HG03439 (cell line): ENCODE measurements at regions not wholly inside any gene's neighbourhood (a gene's known extent, or its start where the extent isn't known, plus 50 kb on each side); places are given as distances from the start of the nearest gene placed in this dataset.

Experiments
- ATAC-seq: cut with Tn5 transposase; IDR thresholded peaks from one replicate; pipeline ENCODE4 v1.9.1; 2021; ENCODE audit warnings: mild to moderate bottlenecking, moderate library complexity; ENCODE audit not compliant: unreplicated experiment

- no peak for ATAC-seq
These were observed 317.6 kb upstream of the CNKSR2 start for GRCh38 chrX:21056622-21057021.

- no peak for ATAC-seq
These were observed 327.2 kb upstream of the CNKSR2 start for GRCh38 chrX:21047034-21047455.

GRCh38 chrX:21014326-21014725, 359.9 kb upstream of the CNKSR2 start:
- ATAC-seq: no peak

- no peak for ATAC-seq
These were observed 369.4 kb upstream of the CNKSR2 start for GRCh38 chrX:21004835-21005234.

- ATAC-seq: no peak
These were observed 378.4 kb upstream of the CNKSR2 start for GRCh38 chrX:20995829-20996228.

- no peak for ATAC-seq
These were observed 384.9 kb upstream of the CNKSR2 start for GRCh38 chrX:20989361-20989760.

GRCh38 chrX:20988804-20989203, 385.4 kb upstream of the CNKSR2 start:
- no peak for ATAC-seq

GRCh38 chrX:20988118-20988517, 386.1 kb upstream of the CNKSR2 start:
- no peak for ATAC-seq

GRCh38 chrX:20980426-20980825, 393.8 kb upstream of the CNKSR2 start:
- ATAC-seq: no peak

- no peak for ATAC-seq
These were observed 399.9 kb upstream of the CNKSR2 start for GRCh38 chrX:20974326-20974725.

- ATAC-seq: no peak
These were observed 401.2 kb upstream of the CNKSR2 start for GRCh38 chrX:20973038-20973437.

- no peak for ATAC-seq
These were observed 403.0 kb upstream of the CNKSR2 start for GRCh38 chrX:20971250-20971649.

GRCh38 chrX:20969565-20969964, 404.7 kb upstream of the CNKSR2 start:
- no peak for ATAC-seq

- no peak for ATAC-seq
These were observed 405.2 kb upstream of the CNKSR2 start for GRCh38 chrX:20968996-20969395.

- no peak for ATAC-seq
These were observed 406.5 kb upstream of the CNKSR2 start for GRCh38 chrX:20967725-20968124.

GRCh38 chrX:20965270-20966044, 408.8 kb upstream of the CNKSR2 start:
- no peak for ATAC-seq

GRCh38 chrX:20954014-20954413, 420.2 kb upstream of the CNKSR2 start:
- no peak for ATAC-seq

GRCh38 chrX:20952180-20952579, 422.0 kb upstream of the CNKSR2 start:
- no peak for ATAC-seq

- ATAC-seq: no peak
These were observed 423.0 kb upstream of the CNKSR2 start for GRCh38 chrX:20951016-20951810.

- ATAC-seq: no peak
These were observed 426.8 kb upstream of the CNKSR2 start for GRCh38 chrX:20947411-20947912.

GRCh38 chrX:20913760-20914159, 460.5 kb upstream of the CNKSR2 start:
- ATAC-seq: no peak

GRCh38 chrX:20906571-20906970, 467.6 kb upstream of the CNKSR2 start:
- no peak for ATAC-seq
